Esophagus squamous epithelium (tissue), 4 donors: ENCODE measurements at regions not wholly inside any gene's neighbourhood (a gene's known extent, or its start where the extent isn't known, plus 50 kb on each side); places are given as distances from the start of the nearest gene placed in this dataset.

ENCODE experiments used
- POLR2A ChIP-seq, 4 donors: fragments of 450-650 bp; IDR thresholded peaks; one replicate each; pipeline ENCODE4 v1.6.1; 2017; ENCODE audit warnings: antibody characterized with exemption in 4 of 4, mild to moderate bottlenecking in 4 of 4, moderate library complexity in 3 of 4
- TF ChIP-seq, protein P1 (sequence below), 6 experiments: fragments of 450-650 bp in 4 of 6; fragments of 200-600 bp in 2 of 6; sonication (generic) in 2 of 6; IDR thresholded peaks; one replicate each; pipeline ENCODE4 v1.5.1; 2016 to 2019; ENCODE audit warnings: antibody characterized with exemption in 6 of 6, mild to moderate bottlenecking in 4 of 6, moderate library complexity in 4 of 6

DNA sequence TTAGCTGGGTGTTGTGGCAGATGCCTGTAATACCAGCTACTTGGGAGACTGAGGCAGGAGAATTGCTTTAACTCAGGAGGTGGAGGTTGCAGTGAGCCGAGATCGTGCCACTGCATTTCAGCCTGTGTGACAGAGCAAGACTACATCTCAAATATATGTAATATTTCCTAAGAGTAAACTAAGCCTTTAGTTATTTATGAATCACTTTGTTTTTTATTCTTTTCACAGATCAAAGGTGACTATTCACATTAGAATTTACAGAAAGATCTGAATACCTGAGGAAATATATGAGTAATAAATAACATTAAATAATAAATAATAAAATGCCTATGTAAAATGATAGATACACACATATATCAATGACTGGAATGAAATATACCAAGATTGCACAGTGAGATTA lies 630.8 kb upstream of the IMPG1 start:
- TF ChIP-seq, protein P1, sequence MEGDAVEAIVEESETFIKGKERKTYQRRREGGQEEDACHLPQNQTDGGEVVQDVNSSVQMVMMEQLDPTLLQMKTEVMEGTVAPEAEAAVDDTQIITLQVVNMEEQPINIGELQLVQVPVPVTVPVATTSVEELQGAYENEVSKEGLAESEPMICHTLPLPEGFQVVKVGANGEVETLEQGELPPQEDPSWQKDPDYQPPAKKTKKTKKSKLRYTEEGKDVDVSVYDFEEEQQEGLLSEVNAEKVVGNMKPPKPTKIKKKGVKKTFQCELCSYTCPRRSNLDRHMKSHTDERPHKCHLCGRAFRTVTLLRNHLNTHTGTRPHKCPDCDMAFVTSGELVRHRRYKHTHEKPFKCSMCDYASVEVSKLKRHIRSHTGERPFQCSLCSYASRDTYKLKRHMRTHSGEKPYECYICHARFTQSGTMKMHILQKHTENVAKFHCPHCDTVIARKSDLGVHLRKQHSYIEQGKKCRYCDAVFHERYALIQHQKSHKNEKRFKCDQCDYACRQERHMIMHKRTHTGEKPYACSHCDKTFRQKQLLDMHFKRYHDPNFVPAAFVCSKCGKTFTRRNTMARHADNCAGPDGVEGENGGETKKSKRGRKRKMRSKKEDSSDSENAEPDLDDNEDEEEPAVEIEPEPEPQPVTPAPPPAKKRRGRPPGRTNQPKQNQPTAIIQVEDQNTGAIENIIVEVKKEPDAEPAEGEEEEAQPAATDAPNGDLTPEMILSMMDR (IDR thresholded peaks at IDR 0.05): no peak
- no peak for TF ChIP-seq POLR2A (IDR thresholded peaks at IDR 0.05)
